ENCODE measurements at regions not wholly inside any gene's neighbourhood (a gene's known extent, or its start where the extent isn't known, plus 50 kb on each side); places are given as distances from the start of the nearest gene placed in this dataset.

GRCh38 chrX:40147971-40148370 lies 50.2 kb upstream of the BCOR start:
- no peak for TF ChIP-seq CTCF (IDR thresholded peaks at IDR 0.05)
- TF ChIP-seq POLR2A (IDR thresholded peaks at IDR 0.05): no peak

All from adrenal gland (tissue), 5 donors.